HG02884 (cell line): ENCODE measurements at regions not wholly inside any gene's neighbourhood (a gene's known extent, or its start where the extent isn't known, plus 50 kb on each side); places are given as distances from the start of the nearest gene placed in this dataset.
"Not testable (repeated sequence)": the region's sequence is repeated elsewhere in the genome, so short reads cannot be mapped to it uniquely, and the experiment has no call there.

Experiments
- ATAC-seq: cut with Tn5 transposase; IDR thresholded peaks from one replicate; pipeline ENCODE4 v1.9.1; 2021; ENCODE audit warnings: mild to moderate bottlenecking, moderate library complexity; ENCODE audit not compliant: unreplicated experiment

DNA sequence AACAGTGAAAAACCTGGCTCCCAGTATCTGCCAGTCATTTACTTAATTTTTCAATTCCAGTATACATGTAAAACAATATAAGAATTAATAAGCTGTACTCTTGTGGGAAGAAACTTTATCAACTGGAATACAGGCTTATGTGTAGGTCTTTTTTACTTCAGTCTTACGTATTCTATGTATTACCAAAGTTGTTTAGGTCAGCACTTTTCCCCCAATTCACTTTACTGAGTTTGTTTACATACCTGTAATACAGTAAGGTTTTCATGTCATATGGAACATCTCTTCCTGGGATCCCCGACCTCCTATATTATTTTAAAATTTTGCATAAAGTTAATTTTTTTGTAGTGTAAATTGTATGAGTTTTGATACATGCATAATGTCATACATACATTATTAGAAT, 181.8 kb upstream of the OLFM3 start:
- ATAC-seq = no peak

GRCh38 chr1:102174259-102174863, 177.6 kb upstream of the OLFM3 start:
- ATAC-seq = peak; percentile 91

- no peak for ATAC-seq
Observed at GRCh38 chr1:102172200-102172599, 175.5 kb upstream of the OLFM3 start.

DNA sequence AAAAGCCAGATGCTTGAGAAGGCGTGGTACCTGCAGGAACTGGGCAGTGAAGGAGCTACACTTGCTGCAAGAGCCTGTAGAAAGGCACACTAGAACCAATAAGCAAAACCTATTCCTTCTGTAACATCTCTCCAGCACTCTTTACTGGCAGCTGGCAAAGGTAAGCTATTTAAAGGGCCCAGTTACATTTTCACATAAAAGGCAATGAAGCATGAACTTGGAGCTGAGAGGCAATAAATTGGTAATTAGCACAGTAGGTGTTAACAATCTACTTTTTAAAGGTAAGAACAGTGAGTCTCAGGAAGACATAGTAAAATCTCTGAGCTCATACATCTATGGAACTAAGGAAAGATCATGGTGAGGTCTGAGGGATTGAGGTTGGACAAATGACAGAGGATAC, 167.1 kb upstream of the OLFM3 start:
- no peak for ATAC-seq

GRCh38 chr1:102151242-102151641, 154.5 kb upstream of the OLFM3 start:
- ATAC-seq = no peak

- ATAC-seq = no peak
Observed at GRCh38 chr1:102120910-102121309, 124.2 kb upstream of the OLFM3 start.

GRCh38 chr1:102118150-102118549, 121.4 kb upstream of the OLFM3 start:
- ATAC-seq = no peak

DNA sequence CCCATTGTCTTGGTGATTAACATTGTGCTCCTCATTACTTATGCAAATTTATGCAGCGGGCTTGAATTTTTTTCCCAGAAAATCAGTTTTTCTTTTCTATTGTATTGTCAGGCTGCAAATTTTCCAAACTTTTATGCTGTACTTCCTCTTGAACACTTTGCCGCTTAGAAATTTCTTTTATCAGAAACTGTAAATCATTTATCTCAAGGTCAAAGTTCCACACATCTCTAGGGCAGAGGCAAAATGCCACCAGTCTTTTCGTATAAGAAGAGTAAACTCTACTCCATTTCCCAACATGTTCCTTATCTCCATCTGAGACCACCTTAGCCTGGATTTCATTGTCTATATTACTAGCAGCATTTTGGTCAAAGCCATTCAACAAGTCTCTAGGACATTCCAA, 113.9 kb upstream of the OLFM3 start:
- ATAC-seq = no peak

- ATAC-seq = not testable (repeated sequence)
Observed at GRCh38 chr1:102109493-102109892, 112.8 kb upstream of the OLFM3 start.

GRCh38 chr1:102107441-102107840, 110.7 kb upstream of the OLFM3 start:
- ATAC-seq = no peak

GRCh38 chr1:102105931-102106550, 109.3 kb upstream of the OLFM3 start:
- no peak for ATAC-seq

DNA sequence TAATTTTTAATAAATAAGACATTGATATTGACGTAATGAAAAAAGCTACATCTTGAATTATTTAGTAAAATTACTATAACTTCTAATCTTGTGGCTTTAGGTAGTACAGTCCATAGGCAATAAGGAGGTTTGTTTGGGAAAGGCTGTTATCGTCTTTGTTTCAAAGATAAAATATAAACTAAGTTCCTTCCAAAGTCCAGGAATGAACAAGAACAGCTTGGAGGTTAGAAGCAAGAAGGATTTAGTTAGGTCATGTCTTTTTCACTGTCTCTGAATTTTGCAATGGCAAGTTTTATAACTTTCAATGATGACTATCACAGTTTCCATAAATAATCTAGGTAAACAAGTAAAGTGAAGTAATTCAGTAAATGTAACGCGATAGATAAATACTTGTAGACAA, 106.9 kb upstream of the OLFM3 start:
- ATAC-seq = no peak

DNA sequence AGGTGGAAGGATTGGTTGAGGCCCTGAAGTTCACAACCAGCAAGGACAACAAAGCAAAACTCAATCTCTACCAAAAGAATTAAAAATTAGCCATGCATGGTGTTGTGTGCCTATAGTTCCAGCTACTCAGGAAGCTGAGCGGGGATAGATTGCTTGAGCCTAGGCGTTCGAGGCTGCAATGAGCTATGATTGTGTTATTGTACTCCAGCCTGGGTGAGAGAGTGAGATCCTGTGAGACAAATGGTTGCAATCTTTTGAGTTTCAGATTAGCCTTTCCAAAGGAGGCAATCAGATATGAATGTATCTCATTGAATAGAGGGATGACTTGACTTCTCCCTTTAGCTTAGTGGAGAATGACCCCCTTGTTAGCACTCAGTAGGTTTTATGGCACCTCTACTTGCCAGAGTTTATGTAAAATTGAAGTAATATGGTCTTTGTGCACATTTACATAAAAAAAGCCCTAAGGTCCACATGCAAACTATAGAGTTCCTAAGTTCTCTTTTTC, 105.6 kb upstream of the OLFM3 start:
- no peak for ATAC-seq

GRCh38 chr1:102100666-102101065, 103.9 kb upstream of the OLFM3 start:
- ATAC-seq = no peak

DNA sequence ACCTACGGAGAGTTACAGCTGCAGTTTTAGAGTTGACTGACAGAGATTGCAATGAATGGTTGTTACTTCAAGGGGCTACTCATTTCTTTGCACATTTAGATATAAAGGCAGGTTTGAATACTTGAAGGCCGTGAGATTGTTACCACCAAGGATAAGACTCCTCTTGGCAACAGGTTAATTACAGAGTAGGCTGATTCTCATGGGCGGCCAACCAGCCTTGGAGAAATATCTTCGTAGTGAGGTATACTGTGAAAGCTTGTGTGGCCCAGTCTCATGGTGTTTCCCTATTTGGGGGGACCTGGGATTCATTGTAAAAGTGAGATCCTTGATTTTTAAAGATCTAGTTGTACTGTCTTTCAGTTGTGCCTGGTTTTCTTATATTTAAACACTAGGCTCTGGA, 103.2 kb upstream of the OLFM3 start:
- ATAC-seq = no peak

DNA sequence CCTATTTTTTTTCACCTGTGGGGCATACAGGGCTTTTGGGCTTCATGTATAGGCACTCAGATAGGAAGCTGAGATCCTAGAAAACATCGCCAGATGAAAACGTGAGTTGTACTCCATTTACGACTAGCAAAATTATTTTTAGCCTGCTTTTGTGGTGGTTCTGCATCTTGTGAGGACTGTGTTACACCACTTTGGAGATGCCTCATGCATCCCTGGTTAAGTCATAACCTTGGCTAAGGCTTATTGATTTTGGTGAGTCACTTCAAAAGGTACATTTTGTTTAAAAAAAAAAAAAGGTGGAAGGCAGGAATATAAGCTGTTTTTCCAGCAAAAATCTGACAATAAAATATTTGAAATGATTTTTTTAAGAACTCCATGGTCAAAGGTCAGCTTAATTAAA, 101.8 kb upstream of the OLFM3 start:
- ATAC-seq = no peak

GRCh38 chr1:102098081-102098480, 101.4 kb upstream of the OLFM3 start:
- no peak for ATAC-seq

DNA sequence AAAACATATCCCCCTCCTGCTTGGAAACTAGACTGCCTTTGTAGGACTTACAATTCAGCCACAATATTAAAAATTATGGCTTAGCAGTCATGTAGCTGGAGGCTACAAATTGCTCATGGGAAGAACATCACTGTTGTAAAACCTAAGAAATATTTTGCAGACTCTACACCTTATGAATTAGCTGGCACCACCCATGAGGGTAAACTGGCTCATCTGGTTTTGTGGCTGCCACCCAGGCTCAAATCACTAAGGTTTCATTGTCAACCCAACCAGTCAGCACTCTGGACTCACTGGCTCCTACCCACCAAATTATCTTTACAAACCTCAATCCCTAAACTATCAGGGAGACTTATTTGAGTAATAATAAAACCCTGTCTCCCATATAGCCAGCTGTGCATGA, 100.7 kb upstream of the OLFM3 start:
- no peak for ATAC-seq

GRCh38 chr1:102096162-102096561, 99.4 kb upstream of the OLFM3 start:
- no peak for ATAC-seq

DNA sequence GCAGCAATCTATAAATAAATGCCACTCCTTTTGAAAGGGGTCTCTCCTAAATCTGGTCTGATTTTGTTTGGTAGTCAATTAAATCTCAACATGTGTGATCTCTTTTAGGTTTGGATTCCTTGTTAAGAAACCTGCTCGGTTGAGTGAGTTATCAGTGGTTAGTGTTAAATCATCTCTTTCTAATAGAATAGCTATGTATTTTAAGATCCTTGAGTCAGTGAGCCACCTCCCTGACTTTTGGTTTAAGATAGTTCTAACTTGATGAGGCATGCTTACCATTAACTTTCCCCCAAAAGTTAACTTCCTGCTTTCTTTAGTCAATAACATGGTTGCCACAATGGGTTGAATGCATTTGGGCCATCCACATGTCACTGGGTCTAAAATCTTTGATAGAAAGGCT, 93.1 kb upstream of the OLFM3 start:
- no peak for ATAC-seq

GRCh38 chr1:102085896-102086295, 89.2 kb upstream of the OLFM3 start:
- no peak for ATAC-seq

GRCh38 chr1:102084771-102085535, 88.2 kb upstream of the OLFM3 start:
- no peak for ATAC-seq
